ENCODE measurements at regions not wholly inside any gene's neighbourhood (a gene's known extent, or its start where the extent isn't known, plus 50 kb on each side); places are given as distances from the start of the nearest gene placed in this dataset.

- H2AFZ ChIP-seq = no peak overlapping the region
- Mint-ChIP-seq H3K36me3 (ENCODE audit: low read depth) (no peaks in the 10 kb centered on the region), H3K4me1 (peaks cover 23% of the 10 kb centered on the region), H3K27ac (no peak overlapping the region), H3K27me3 (ENCODE audit: insufficient read depth, low read depth, poor library complexity) (peaks cover 16% of the 10 kb centered on the region), H3K4me3 (no peak overlapping the region), H3K9me3 (no peaks in the 10 kb centered on the region)
- DNase-seq (ENCODE audit: low spot score) = no peak
- peaks cover 15% of the 10 kb centered on the region; the same call in 1 of the 2 replicates for H3K4me1 ChIP-seq (ENCODE audit: insufficient read depth)
- H4K20me1 ChIP-seq (replicated peaks; ENCODE audit: insufficient read depth) = no peaks in the 10 kb centered on the region
- H3K27me3 ChIP-seq (ENCODE audit: insufficient read depth) = peaks cover 8% of the 10 kb centered on the region; the same call in 1 of the 2 replicates
- TF ChIP-seq ETS1 (IDR thresholded peaks at IDR 0.05) (no peak), ZNF114 (CRISPR knock-in tag; IDR thresholded peaks at IDR 0.05) (no peak), CTCF (conservative IDR thresholded peaks at IDR 0.05; ENCODE audit: low read depth in 2 of 2) (no peak), REST (IDR thresholded peaks at IDR 0.05; ENCODE audit: unreplicated experiment) (no peak), EZH2phosphoT487 (IDR thresholded peaks at IDR 0.05; ENCODE audit: unreplicated experiment) (no peak), STAT1 (IDR thresholded peaks at IDR 0.05; ENCODE audit: unreplicated experiment) (no peak), JUNB (IDR thresholded peaks at IDR 0.05; ENCODE audit: unreplicated experiment) (no peak), ZNF462 (CRISPR knock-in tag; IDR thresholded peaks at IDR 0.05) (no peak), NANOG (IDR thresholded peaks at IDR 0.05; ENCODE audit: borderline replicate concordance) (no peak), EZH2 (IDR thresholded peaks at IDR 0.05; ENCODE audit: low read depth, unreplicated experiment) (no peak), POLR2AphosphoS5 (IDR thresholded peaks at IDR 0.05; ENCODE audit: low read depth) (no peak), ZNF331 (CRISPR knock-in tag; IDR thresholded peaks at IDR 0.05; ENCODE audit: low read depth) (no peak), CREB1 (CRISPR knock-in tag; IDR thresholded peaks at IDR 0.05; ENCODE audit: low read depth) (no peak)
- no peaks in the 10 kb centered on the region for H3K79me2 ChIP-seq (replicated peaks; ENCODE audit: insufficient read depth)
- no peaks in the 10 kb centered on the region for H3K36me3 ChIP-seq (ENCODE audit: insufficient read depth)
- H3K9me2 ChIP-seq (ENCODE audit: insufficient read depth) = no peaks in the 10 kb centered on the region
- 0 out of 2 replicates have a peak, but pooled peaks cover 4% of the 10 kb centered on the region for H3F3A ChIP-seq (replicated peaks; ENCODE audit: low read depth)
- ATAC-seq = no peak
- H3K27ac ChIP-seq (ENCODE audit: low read depth) = no peak overlapping the region
- no peak overlapping the region for H3K4me2 ChIP-seq
- H3K4me3 ChIP-seq = no peak overlapping the region
Observed at GRCh38 chr20:4084096-4084495, 64.5 kb upstream of the SMOX start.

Measured in GM23338 (cell line).